GM23338 (cell line): ENCODE measurements at regions not wholly inside any gene's neighbourhood (a gene's known extent, or its start where the extent isn't known, plus 50 kb on each side); places are given as distances from the start of the nearest gene placed in this dataset.
A peak's percentile ranks its signal among the peaks of the same experiment; 100 is the strongest.

Experiments
- ATAC-seq: fragments of 200-7000 bp; cut with Tn5 transposase; 3 replicates; pipeline ENCODE4 v1.9.1; 2020
- DNase-seq: peaks from one replicate; pipeline ENCODE4 v3.0.0-alpha.2; 2015; ENCODE audit warnings: low spot score
- H2AFZ ChIP-seq: fragments of 200-600 bp; sonication (generic); 2 replicates; pipeline ENCODE4 v1.8.0; 2016; ENCODE audit warnings: antibody characterized with exemption, mild to moderate bottlenecking, moderate library complexity
- H3F3A ChIP-seq: fragments of 200-600 bp; sonication (generic); replicated peaks from 2 replicates; pipeline ENCODE4 v1.8.0; 2017; ENCODE audit warnings: antibody characterized with exemption, mixed run types, low read depth
- H3K27ac ChIP-seq: fragments of 200-600 bp; sonication (generic); 2 replicates; pipeline ENCODE4 v1.6.1; 2016; ENCODE audit warnings: low read depth
- H3K27me3 ChIP-seq: fragments of 200-600 bp; sonication (generic); 2 replicates; pipeline ENCODE4 v1.8.0; 2016; ENCODE audit warnings: mild to moderate bottlenecking, mixed run types, moderate library complexity; ENCODE audit not compliant: insufficient read depth
- H3K36me3 ChIP-seq: fragments of 200-600 bp; sonication (generic); 2 replicates; pipeline ENCODE4 v1.8.0; 2016; ENCODE audit warnings: mild to moderate bottlenecking; ENCODE audit not compliant: insufficient read depth
- H3K4me1 ChIP-seq: fragments of 200-600 bp; sonication (generic); 2 replicates; pipeline ENCODE4 v1.8.0; 2016; ENCODE audit warnings: mild to moderate bottlenecking, moderate library complexity; ENCODE audit not compliant: insufficient read depth
- H3K4me2 ChIP-seq: fragments of 200-600 bp; sonication (generic); 2 replicates; pipeline ENCODE4 v1.7.1; 2017; ENCODE audit warnings: mixed run types
- H3K4me3 ChIP-seq: fragments of 200-600 bp; sonication (generic); 2 replicates; pipeline ENCODE4 v1.6.1; 2016; ENCODE audit warnings: mixed run types
- H3K79me2 ChIP-seq: fragments of 200-600 bp; sonication (generic); replicated peaks from 2 replicates; pipeline ENCODE4 v1.8.0; 2017; ENCODE audit warnings: mild to moderate bottlenecking; ENCODE audit not compliant: insufficient read depth
- H3K9me2 ChIP-seq: fragments of 200-600 bp; sonication (generic); 2 replicates; pipeline ENCODE4 v1.8.0; 2017; ENCODE audit not compliant: insufficient read depth
- H4K20me1 ChIP-seq: fragments of 200-600 bp; sonication (generic); replicated peaks from 2 replicates; pipeline ENCODE4 v1.8.0; 2017; ENCODE audit warnings: mild to moderate bottlenecking; ENCODE audit not compliant: insufficient read depth
- H3K27ac Mint-ChIP-seq: 2 replicates; pipeline ENCODE4 v1.8.0; 2020; ENCODE audit warnings: inconsistent platforms, mild to moderate bottlenecking, moderate library complexity, mixed read lengths
- H3K27me3 Mint-ChIP-seq: 3 replicates; pipeline ENCODE4 v1.8.0; 2022; ENCODE audit warnings: low read depth, mild to moderate bottlenecking, moderate library complexity, mixed read lengths, inconsistent platforms; ENCODE audit not compliant: insufficient read depth, poor library complexity
- H3K36me3 Mint-ChIP-seq: 3 replicates; pipeline ENCODE4 v1.8.0; 2021; ENCODE audit warnings: low read depth, mild to moderate bottlenecking, inconsistent platforms, moderate library complexity, mixed read lengths
- H3K4me1 Mint-ChIP-seq: 3 replicates; pipeline ENCODE4 v1.8.0; 2020; ENCODE audit warnings: mild to moderate bottlenecking, inconsistent platforms, mixed read lengths
- H3K4me3 Mint-ChIP-seq: 3 replicates; pipeline ENCODE4 v1.8.0; 2021; ENCODE audit warnings: moderate library complexity, mild to moderate bottlenecking, inconsistent platforms, mixed read lengths
- H3K9me3 Mint-ChIP-seq: 3 replicates; pipeline ENCODE4 v1.8.0; 2020; ENCODE audit warnings: moderate library complexity, mild to moderate bottlenecking, inconsistent platforms, mixed read lengths
- CREB1 ChIP-seq: fragments of 250-450 bp; sonication (Bioruptor Pico); IDR thresholded peaks from 2 replicates; pipeline ENCODE4 v1.5.0; 2020; ENCODE audit warnings: low read depth, mild to moderate bottlenecking, moderate library complexity
- EZH2 ChIP-seq: fragments of 200-600 bp; sonication (generic); IDR thresholded peaks from one replicate; pipeline ENCODE4 v1.8.0; 2017; ENCODE audit warnings: antibody characterized with exemption, mild to moderate bottlenecking, low read depth; ENCODE audit not compliant: unreplicated experiment
- EZH2phosphoT487 ChIP-seq: fragments of 200-600 bp; sonication (generic); IDR thresholded peaks from one replicate; pipeline ENCODE4 v1.8.1; 2018; ENCODE audit warnings: antibody characterized with exemption; ENCODE audit not compliant: unreplicated experiment
- JUNB ChIP-seq: IDR thresholded peaks from one replicate; pipeline ENCODE4 v1.6.1; 2016; ENCODE audit warnings: antibody characterized with exemption; ENCODE audit not compliant: unreplicated experiment
- NANOG ChIP-seq: IDR thresholded peaks from 2 replicates; pipeline ENCODE4 v1.6.1; 2016; ENCODE audit warnings: antibody characterized with exemption, borderline replicate concordance
- REST ChIP-seq: IDR thresholded peaks from one replicate; pipeline ENCODE4 v1.6.1; 2018; ENCODE audit warnings: antibody characterized with exemption; ENCODE audit not compliant: unreplicated experiment
- ZNF114 ChIP-seq: fragments of 250-450 bp; sonication (Bioruptor Pico); IDR thresholded peaks from 2 replicates; pipeline ENCODE4 v1.5.0; 2020; ENCODE audit warnings: mild to moderate bottlenecking, moderate library complexity
- ZNF462 ChIP-seq: fragments of 250-450 bp; sonication (Bioruptor Pico); IDR thresholded peaks from 2 replicates; pipeline ENCODE4 v1.5.0; 2020; ENCODE audit warnings: mild to moderate bottlenecking, moderate library complexity

- peak overlapping the region; percentile 35; the same call in 2 of the 3 replicates for H3K4me3 Mint-ChIP-seq
- Histone ChIP-seq H3F3A (no peaks in the 10 kb centered on the region), H4K20me1 (0 out of 2 replicates have a peak, but pooled peaks cover 3% of the 10 kb centered on the region), H3K9me2 (no peaks in the 10 kb centered on the region), H3K4me1 (peaks cover 48% of the 10 kb centered on the region), H3K27ac (no peak overlapping the region), H3K4me3 (peak overlapping the region; percentile 11; the same call in 1 of the 2 replicates), H3K36me3 (no peaks in the 10 kb centered on the region), H3K27me3 (peaks cover 78% of the 10 kb centered on the region), H2AFZ (no peak overlapping the region), H3K79me2 (no peaks in the 10 kb centered on the region), H3K4me2 (peak overlapping the region; percentile 8; the same call in 1 of the 2 replicates)
- H3K4me1 Mint-ChIP-seq: peaks cover 44% of the 10 kb centered on the region
- ATAC-seq: no peak
- DNase-seq: no peak
- no peaks in the 10 kb centered on the region for H3K36me3 Mint-ChIP-seq
- peaks cover 16% of the 10 kb centered on the region for H3K27me3 Mint-ChIP-seq
- no peak overlapping the region for H3K27ac Mint-ChIP-seq
- H3K9me3 Mint-ChIP-seq: no peaks in the 10 kb centered on the region
- TF ChIP-seq NANOG (no peak), EZH2 (peak; percentile 45), EZH2phosphoT487 (no peak)
Measured at GRCh38 chr7:25861601-25862260, 290.3 kb upstream of the NFE2L3 start.

GRCh38 chr7:25862261-25863004, 289.6 kb upstream of the NFE2L3 start:
- peak; percentile 100 for DNase-seq
- Mint-ChIP-seq H3K36me3 (no peaks in the 10 kb centered on the region), H3K4me1 (peaks cover 44% of the 10 kb centered on the region), H3K27me3 (peaks cover 16% of the 10 kb centered on the region), H3K4me3 (peak overlapping the region; percentile 39; the same call in 2 of the 3 replicates), H3K27ac (no peak overlapping the region), H3K9me3 (no peaks in the 10 kb centered on the region)
- peaks cover 48% of the 10 kb centered on the region for H3K4me1 ChIP-seq
- no peak overlapping the region for H3K27ac ChIP-seq
- no peak for TF ChIP-seq JUNB
- peak; percentile 81 for TF ChIP-seq CREB1 (CRISPR knock-in tag)
- no peak for TF ChIP-seq REST
- no peak for TF ChIP-seq ZNF462 (CRISPR knock-in tag)
- TF ChIP-seq ZNF114 (CRISPR knock-in tag): no peak
- H2AFZ ChIP-seq: no peak overlapping the region
- H3K79me2 ChIP-seq: no peaks in the 10 kb centered on the region
- H3K4me2 ChIP-seq: 0 out of 2 replicates have a peak overlapping the region, but pooled peaks have one; percentile 10
- peak; percentile 78 for ATAC-seq
- 0 out of 2 replicates have a peak, but pooled peaks cover 3% of the 10 kb centered on the region for H4K20me1 ChIP-seq
- H3F3A ChIP-seq: no peaks in the 10 kb centered on the region
- no peaks in the 10 kb centered on the region for H3K9me2 ChIP-seq
- H3K4me3 ChIP-seq: no peak overlapping the region
- no peaks in the 10 kb centered on the region for H3K36me3 ChIP-seq
- peaks cover 85% of the 10 kb centered on the region for H3K27me3 ChIP-seq
